K562 (cell line): ENCODE measurements at regions not wholly inside any gene's neighbourhood (a gene's known extent, or its start where the extent isn't known, plus 50 kb on each side); places are given as distances from the start of the nearest gene placed in this dataset.

Experiments
- ATAC-seq: fragments of 200-7000 bp; cut with Tn5 transposase; 3 replicates; pipeline ENCODE4 v1.9.1; 2020; ENCODE audit warnings: moderate library complexity
- BruUV-seq: library from RNA; stranded (reverse); fragments of 400-500 nt; replicated peaks from 2 replicates; lab custom pipeline; 2021; lab: Mats Ljungman, UMichigan
- CTCF ChIA-PET: fragments of 300-600 bp; formaldehyde crosslinking; extraction: SDS; loops from one replicate; lab custom pipeline; 2021; ENCODE audit warnings: low intra/inter-chr PET ratio; lab: Yijun Ruan, JAX
- POLR2A ChIA-PET: fragments of 300-600, 350-650 bp; sonication (Branson Sonifier 250); formaldehyde crosslinking; extraction: SDS; loops from one replicate; lab custom pipeline; 2021; ENCODE audit warnings: antibody characterized with exemption, inconsistent platforms; lab: Yijun Ruan, JAX
- DNase-seq, 4 experiments: peaks; one replicate each; pipeline versions ENCODE4 v3.0.0 to v3.0.0-alpha.2; 2011 to 2018; ENCODE audit warnings: low spot score in 3 of 4, mixed read lengths in 3 of 4; ENCODE audit errors: extremely low read depth in 1 of 4
- FAIRE-seq: peaks from 2 replicates; lab custom pipeline; 2011; peaks lifted over from hg19 to GRCh38; lab: Jason Lieb, UNC
- H2AFZ ChIP-seq: 2 replicates; pipeline ENCODE4 v1.6.0; 2011; ENCODE audit warnings: low read depth, low read length, control low read depth, inconsistent platforms
- H3K27ac ChIP-seq: fragments of 200-600 bp; 3 replicates; pipeline ENCODE4 v1.8.0; 2011; ENCODE audit warnings: low read depth, mild to moderate bottlenecking, control low read depth, inconsistent platforms, low read length, moderate library complexity, mixed read lengths; ENCODE audit errors: extremely low read depth
- H3K27me3 ChIP-seq, 2 experiments: fragments of 300-600 bp in 1 of 2; 2 replicates in 1 of 2; 3 replicates in 1 of 2; pipeline versions ENCODE4 v1.6.0 to v1.8.0; 2011; ENCODE audit warnings: inconsistent platforms in 2 of 2, low read length in 2 of 2, mild to moderate bottlenecking in 1 of 2, mixed read lengths in 1 of 2, moderate library complexity in 1 of 2; ENCODE audit not compliant: control insufficient read depth in 2 of 2, insufficient read depth in 2 of 2
- H3K36me3 ChIP-seq: fragments of 300-600 bp; 3 replicates; pipeline ENCODE4 v1.8.0; 2011; ENCODE audit warnings: mild to moderate bottlenecking, low read length, inconsistent platforms; ENCODE audit not compliant: control insufficient read depth, insufficient read depth
- H3K4me1 ChIP-seq, 2 experiments: fragments of 200-600 bp in 1 of 2; replicated peaks in 1 of 2; 2 replicates in 1 of 2; 3 replicates in 1 of 2; pipeline versions ENCODE4 v1.5.1 to v1.8.0; 2011; ENCODE audit warnings: inconsistent platforms in 2 of 2, low read length in 2 of 2, mild to moderate bottlenecking in 1 of 2, mixed read lengths in 1 of 2, moderate library complexity in 1 of 2; ENCODE audit not compliant: control insufficient read depth in 2 of 2, insufficient read depth in 2 of 2
- H3K4me2 ChIP-seq: 2 replicates; pipeline ENCODE4 v1.6.1; 2011; ENCODE audit warnings: low read length, control low read depth, inconsistent platforms, mixed read lengths; ENCODE audit not compliant: insufficient read depth
- H3K4me3 ChIP-seq: fragments of 200-600 bp; sonication (generic), shearing (Covaris generic); 2 replicates; pipeline ENCODE4 v1.5.1; 2016; ENCODE audit warnings: control low read depth, inconsistent platforms
- H3K79me2 ChIP-seq: fragments of 200-600 bp; 3 replicates; pipeline ENCODE4 v1.8.0; 2011; ENCODE audit warnings: low read length, inconsistent platforms; ENCODE audit not compliant: control insufficient read depth, insufficient read depth
- H3K9ac ChIP-seq, 2 experiments: 2 replicates each; pipeline versions ENCODE4 v1.6.0 to v1.6.1; 2011; ENCODE audit warnings: low read depth in 2 of 2, low read length in 2 of 2, control low read depth in 1 of 2, inconsistent platforms in 1 of 2, mild to moderate bottlenecking in 1 of 2, mixed read lengths in 1 of 2; ENCODE audit not compliant: insufficient read depth in 1 of 2
- H3K9me1 ChIP-seq: one replicate; pipeline ENCODE4 v1.6.0; 2011; ENCODE audit warnings: inconsistent platforms, mild to moderate bottlenecking, low read length, moderate library complexity; ENCODE audit not compliant: control insufficient read depth, insufficient read depth
- H3K9me3 ChIP-seq: replicated peaks from 2 replicates; pipeline ENCODE4 v1.5.1; 2011; ENCODE audit warnings: low read depth, low read length, inconsistent platforms; ENCODE audit not compliant: control insufficient read depth, insufficient read depth
- H4K20me1 ChIP-seq: replicated peaks from 2 replicates; pipeline ENCODE4 v1.6.1; 2011; ENCODE audit warnings: low read length, inconsistent platforms, mixed read lengths; ENCODE audit not compliant: control insufficient read depth, insufficient read depth
- DPF2 ChIP-seq: fragments of 450-650 bp; IDR thresholded peaks from 2 replicates; pipeline ENCODE4 v1.6.1; 2016
- HDAC8 ChIP-seq: fragments of 450-650 bp; IDR thresholded peaks from 2 replicates; pipeline ENCODE4 v1.6.1; 2016; ENCODE audit warnings: mild to moderate bottlenecking, missing genetic modification characterization, moderate library complexity, missing compliant biosample characterization
- SREBF1 ChIP-seq: fragments of 150-350 bp; IDR thresholded peaks from 2 replicates; pipeline ENCODE4 v1.6.1; 2014; ENCODE audit warnings: antibody characterized with exemption, low read depth, low read length, borderline replicate concordance
- USF2 ChIP-seq: sonication (generic); formaldehyde crosslinking; IDR thresholded peaks from 2 replicates; pipeline ENCODE4 v1.5.0; 2020; ENCODE audit warnings: missing genetic modification reagents
- ZNF217 ChIP-seq: sonication (generic); formaldehyde crosslinking; IDR thresholded peaks from 2 replicates; pipeline ENCODE4 v1.8.0; 2022; ENCODE audit warnings: mild to moderate bottlenecking, missing genetic modification reagents
- WGBS: fragments of 100-300 bp; shearing (Covaris generic); methylation state at CpG from one replicate; pipeline ENCODE4 v1.1.6; 2016; ENCODE audit warnings: low coverage, mixed read lengths; ENCODE audit not compliant: insufficient coverage; ENCODE audit errors: missing lambda C conversion rate; 5-methylcytosine and 5-hydroxymethylcytosine counted together
- in situ Hi-C: fragments of 300-500 bp; cut with MboI; formaldehyde crosslinking; loops from 4 replicates; pipeline ENCODE4 v1.15.0; 2018; ENCODE audit warnings: inconsistent platforms, mixed read lengths
- intact Hi-C: fragments of 100-400 bp; cut with micrococcal nuclease; formaldehyde crosslinking; loops from 2 replicates; pipeline ENCODE4 v1.14.2; 2022

GRCh38 chr10:118823256-118823907, 68.6 kb upstream of the CACUL1 start:
- Histone ChIP-seq H3K27me3 (peaks cover 0 to 19% of the 10 kb centered on the region in 2 experiments; a peak in 2 of 5 replicates), H3K9me1 (no peaks in the 10 kb centered on the region), H2AFZ (no peak overlapping the region), H4K20me1 (no peaks in the 10 kb centered on the region), H3K79me2 (no peaks in the 10 kb centered on the region), H3K9ac (no peak overlapping the region), H3K27ac (no peak overlapping the region), H3K4me3 (no peak overlapping the region), H3K36me3 (no peaks in the 10 kb centered on the region), H3K4me2 (no peak overlapping the region), H3K4me1 (no peaks in the 10 kb centered on the region; a peak in 1 of 5 replicates), H3K9me3 (no peaks in the 10 kb centered on the region)
- DNase-seq (no peak), FAIRE-seq (no peak), ATAC-seq (no peak)
- WGBS: 0% methylated on average over 1 of the region's 4 CpGs
- in situ Hi-C loops (no loop called here), intact Hi-C loops (no loop called here)
- ChIA-PET POLR2A (interaction anchor here (0.6 kb wide), 1 partner anchor 150 kb away, joined by 3 read pairs; no protein-coding TSS in a partner anchor), CTCF (no interaction called here)
- peak; percentile 36; the same call in 1 of the 2 replicates for TF ChIP-seq USF2 (CRISPR knock-in tag)
- no peak for TF ChIP-seq SREBF1
- TF ChIP-seq ZNF217 (CRISPR knock-in tag): no peak
- TF ChIP-seq HDAC8 (tag): no peak
- TF ChIP-seq DPF2: no peak
- BruUV-seq: no TSS peak
